GM19324 (cell line): ENCODE measurements at regions not wholly inside any gene's neighbourhood (a gene's known extent, or its start where the extent isn't known, plus 50 kb on each side); places are given as distances from the start of the nearest gene placed in this dataset.
A peak's percentile ranks its signal among the peaks of the same experiment; 100 is the strongest.
"Not testable (repeated sequence)": the region's sequence is repeated elsewhere in the genome, so short reads cannot be mapped to it uniquely, and the experiment has no call there.

Experiments
- ATAC-seq: cut with Tn5 transposase; IDR thresholded peaks from one replicate; pipeline ENCODE4 v1.9.1; 2021; ENCODE audit warnings: mild to moderate bottlenecking, moderate library complexity; ENCODE audit not compliant: unreplicated experiment, low FRiP score

DNA sequence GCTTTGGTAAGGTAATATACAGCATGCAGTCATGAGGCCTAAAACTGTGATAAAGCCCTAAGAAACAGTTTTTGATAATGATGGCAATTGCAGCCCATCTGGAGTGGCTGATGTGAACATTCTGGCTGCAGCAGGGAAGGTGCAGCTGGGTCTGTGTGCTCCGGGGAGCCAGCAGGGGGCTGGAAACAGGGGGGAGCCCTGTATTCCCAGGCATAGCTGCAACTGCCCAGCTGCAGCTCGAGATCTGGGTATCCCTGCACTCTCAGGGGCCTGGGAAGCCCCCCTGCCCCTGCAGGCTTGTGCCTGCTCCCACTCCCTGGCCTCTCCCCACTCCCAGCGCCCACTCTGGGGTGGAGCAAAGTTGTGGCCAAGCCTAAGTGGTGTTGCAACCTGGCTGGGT, 95.6 kb downstream of the RRAGB start:
- no peak for ATAC-seq

DNA sequence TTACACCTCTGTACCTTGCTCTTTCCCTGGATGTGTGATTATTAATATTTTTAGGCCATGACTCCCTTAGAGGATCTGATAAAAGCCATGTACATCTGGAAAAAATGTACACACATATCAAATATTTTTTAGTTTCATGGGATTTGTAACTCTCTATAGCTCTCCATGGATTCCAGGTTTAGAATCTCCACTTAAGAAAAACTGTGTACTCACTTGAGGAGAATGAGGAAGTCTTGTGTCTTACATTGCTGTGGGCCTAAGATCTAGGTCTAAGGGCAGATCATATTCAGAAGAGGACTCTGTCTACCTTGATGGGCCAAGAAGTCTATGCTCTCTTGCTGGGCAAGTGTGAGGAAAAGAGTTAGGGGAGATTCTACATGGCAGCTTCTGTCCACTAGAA, 98.0 kb downstream of the RRAGB start:
- no peak for ATAC-seq

DNA sequence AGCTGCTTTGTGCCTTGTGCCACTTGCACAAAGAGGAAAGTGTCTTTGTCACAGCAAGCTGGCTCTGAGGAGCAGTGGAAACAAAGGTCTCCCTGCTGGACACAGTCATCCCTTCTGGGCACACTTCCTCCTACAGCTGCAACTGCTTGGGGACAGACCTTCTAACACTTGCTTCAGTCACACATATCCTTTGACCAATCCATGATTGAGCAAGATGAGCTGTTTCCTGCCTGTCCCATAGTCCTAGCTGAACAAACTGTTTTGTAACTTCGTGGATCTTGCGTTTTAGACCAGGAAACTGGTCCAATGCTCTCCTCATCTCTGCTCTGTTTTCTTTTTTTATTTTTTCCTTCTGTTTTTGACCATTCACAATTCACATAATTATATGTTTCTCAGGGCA, 98.5 kb downstream of the RRAGB start:
- ATAC-seq, result no peak

DNA sequence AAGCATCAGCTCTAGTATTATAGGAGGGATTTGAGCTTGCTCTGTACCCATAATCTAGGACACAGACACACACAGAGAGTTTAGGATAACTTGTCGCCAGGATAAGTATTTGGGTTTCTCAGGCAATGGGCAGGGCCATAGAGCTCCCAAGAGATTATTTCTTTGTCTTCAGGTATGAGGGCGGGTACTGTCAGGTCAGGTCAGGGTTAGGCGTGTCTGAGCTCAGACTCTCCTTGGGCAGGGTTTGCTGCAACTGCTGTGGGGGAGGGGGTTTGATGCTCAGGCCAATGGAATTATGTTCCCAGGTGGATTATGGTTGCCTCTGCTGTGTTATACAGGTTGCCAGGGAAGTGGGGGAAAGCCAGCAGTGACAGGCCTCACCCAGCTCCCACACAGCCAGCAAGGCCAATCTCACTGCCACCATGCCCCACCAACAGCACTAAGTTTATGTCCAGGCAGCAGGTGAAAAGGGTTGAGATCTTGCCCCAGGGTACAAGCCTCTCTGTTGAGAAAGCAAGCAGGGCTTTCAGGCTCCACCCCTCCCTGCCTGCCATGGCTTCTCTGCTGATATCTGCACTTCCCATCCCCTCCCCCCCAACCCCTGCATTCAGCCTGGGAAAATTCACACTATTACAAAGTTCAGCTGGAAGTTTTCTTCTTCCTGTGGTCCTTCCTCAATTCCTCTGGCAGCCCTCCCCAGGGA, 101.3 kb downstream of the RRAGB start:
- ATAC-seq, result no peak

DNA sequence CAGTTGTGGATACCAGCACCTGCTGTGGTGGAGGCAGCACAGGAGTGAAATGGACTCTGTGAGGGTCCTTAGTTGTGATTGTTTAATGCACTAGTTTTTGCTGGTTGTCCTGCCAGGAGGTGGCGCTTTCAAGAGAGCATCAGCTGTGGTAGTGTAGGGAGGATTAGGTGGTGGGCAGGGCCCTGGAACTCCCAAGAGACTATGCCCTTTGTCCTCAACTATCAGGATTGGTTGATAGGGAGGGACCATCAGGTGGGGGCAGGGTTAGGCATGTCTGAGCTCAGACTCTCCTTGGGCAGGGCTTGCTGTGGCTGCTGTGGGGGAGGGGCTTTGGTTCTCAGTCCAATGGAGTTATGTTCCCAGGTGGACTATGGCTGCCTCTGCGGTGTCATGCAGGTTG, 121.9 kb downstream of the RRAGB start:
- no peak for ATAC-seq

DNA sequence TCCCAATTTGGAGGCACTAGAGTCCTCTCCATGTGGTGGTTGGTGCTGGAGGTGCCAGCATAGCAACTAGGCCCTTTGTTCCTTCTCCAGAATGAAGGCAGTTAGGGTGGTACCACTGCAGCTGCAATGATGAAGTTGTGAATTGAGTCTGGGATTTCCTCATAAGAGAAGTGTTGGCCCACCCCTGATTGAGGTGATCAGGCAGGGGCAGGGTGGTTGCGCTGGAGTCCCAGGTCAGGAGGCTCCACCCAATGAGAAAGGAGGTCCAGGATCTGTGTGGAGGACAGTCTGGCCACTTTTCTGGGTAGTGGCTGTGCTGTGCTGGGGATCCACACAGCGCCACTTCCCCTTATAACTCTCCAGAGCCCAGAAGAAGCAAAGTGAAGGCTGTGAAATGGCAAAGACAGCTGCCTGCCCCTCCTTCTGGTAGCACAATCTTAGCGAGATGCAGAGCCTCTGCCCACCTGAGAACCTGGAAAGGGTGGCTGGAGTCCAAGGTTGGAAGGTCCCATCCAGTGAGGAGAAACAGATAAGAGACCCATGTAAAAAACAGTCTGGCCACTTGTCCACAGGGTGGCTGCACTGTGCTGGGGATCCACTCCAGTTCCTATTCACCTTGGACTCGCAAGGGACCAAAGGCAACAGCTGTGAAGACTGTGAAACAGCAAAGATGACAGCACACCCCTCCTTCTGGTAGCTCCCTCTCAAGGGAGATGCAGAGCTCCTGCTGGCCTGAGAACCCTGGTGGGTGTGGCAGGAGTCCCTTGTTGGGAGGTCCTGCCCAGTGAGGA, 124.6 kb downstream of the RRAGB start:
- no peak for ATAC-seq

DNA sequence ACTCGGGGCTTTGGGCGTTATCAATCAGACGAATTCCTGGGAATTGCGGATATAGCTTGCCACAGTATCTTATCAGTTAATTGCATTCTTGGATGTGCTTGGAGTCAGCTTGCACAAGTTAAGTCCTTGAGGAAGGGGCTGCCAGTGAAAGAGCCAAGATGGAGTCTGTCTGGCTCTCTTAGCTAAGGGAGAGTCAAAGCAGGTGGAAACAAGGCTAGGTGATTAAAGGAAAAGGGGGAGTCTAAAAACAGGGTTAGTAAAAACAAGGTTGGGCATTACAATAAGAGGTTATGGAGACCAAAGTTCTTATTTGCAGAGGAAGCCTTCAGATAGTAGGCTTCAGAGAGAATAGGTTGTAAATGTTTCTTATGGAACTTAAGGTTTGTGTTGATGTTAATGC, 149.2 kb downstream of the RRAGB start:
- not testable (repeated sequence) for ATAC-seq

DNA sequence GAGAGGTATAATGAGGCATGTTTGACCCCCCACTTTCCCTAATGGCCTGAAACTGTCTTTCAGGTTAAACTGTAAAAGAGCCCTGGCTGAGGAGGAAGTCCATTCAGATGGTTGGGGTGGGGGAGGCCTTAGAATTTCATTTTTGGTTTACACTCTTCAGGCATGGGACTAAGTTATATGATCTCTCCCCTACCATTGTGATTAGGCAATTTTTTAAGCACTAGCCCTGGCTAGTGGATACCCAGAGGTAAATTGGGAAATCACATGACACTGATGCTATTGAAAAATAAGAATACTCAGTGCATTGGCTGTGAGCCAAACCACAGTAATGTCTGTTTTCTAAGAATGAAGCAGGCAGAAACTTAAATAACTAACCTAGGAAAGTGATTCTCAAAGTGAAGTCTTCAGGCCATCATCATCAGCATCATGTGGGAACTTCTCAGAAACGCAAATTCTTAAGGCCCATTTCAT, 149.7 kb downstream of the RRAGB start:
- peak; percentile 75 for ATAC-seq

DNA sequence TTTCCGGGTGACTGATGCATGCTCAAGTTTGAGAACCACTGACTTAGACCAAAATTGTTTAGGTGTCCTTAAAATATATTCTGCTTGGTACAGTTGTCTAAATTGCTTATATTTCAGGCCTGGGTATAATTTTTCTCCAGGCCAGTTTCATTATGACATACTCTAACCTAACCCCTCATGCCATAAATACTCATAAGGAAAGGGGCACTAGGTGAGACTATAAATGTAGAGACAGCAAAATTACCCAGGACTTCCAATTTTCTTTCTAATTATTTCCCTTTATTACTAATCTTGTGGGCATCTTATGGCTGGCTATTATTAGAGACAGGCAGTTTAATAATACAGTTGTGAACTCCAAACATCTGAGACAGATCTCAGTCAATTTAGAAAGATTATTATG, 150.2 kb downstream of the RRAGB start:
- peak; percentile 30 for ATAC-seq

DNA sequence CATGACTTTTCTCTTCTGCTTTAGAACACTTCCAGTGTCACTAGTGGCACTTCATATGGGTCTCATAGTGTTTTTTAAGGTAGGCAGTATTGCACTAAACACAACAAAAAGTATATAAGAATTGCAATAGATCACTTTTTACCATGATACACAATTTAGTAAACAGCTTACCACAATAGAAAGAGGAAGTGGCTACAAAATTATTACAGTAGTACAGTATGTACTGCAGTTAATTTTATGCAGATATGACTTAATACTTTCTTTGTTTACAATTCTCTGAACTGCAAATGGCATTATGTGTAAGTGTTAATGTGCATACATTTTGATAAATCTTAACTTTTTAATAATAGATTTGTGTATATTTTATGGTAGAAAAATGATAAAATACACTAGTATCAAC, 157.3 kb downstream of the RRAGB start:
- no peak for ATAC-seq

DNA sequence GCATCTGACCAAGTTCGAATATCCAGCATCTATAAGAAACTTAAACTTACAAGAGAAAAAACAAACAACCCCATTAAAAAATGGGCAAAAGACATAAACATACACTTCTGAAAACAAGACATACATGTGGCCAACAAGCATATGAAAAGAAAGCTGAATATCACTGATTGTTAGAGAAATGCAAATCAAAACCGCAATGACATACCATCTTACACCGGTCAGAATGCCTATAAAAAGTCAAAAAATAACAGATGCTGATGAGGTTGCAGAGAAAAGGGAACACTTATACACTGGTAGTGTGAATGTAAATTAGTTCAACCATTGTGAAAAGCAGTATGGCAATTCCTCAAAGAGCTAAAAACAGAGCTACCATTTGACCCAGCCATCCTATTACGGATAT, 166.0 kb downstream of the RRAGB start:
- ATAC-seq, result not testable (repeated sequence)

DNA sequence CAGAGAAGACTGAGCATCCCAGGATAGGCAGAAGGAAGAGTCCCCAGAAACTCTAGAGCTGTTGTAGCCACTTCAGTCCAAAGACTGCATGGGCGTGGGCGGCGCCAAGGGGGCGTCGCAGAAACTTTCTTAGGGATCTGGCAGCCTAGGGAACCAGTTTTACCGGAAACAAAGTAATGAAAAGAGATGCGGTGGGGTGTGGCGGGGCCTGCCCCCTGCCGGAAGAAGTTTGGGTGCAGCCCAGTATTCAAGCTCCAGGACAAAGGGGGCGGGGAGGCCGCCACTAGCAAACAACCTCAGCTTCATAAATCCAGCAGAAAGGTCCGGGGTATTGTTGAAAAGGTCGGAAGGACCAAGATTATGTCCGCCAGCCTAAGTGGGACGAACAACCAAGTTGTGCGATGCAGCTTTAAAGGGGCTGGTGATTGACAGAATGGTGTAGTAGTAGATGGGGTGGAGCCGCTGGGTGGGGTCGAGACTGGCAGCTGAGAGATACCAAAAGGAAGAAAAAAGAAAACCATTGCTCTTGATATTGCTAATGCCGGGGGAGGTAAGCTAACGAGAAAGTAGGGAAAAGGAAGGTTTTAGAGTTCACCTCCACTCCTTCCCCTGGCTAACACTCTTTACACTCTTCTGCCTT, 190.5 kb downstream of the RRAGB start:
- peak; percentile 62 for ATAC-seq

DNA sequence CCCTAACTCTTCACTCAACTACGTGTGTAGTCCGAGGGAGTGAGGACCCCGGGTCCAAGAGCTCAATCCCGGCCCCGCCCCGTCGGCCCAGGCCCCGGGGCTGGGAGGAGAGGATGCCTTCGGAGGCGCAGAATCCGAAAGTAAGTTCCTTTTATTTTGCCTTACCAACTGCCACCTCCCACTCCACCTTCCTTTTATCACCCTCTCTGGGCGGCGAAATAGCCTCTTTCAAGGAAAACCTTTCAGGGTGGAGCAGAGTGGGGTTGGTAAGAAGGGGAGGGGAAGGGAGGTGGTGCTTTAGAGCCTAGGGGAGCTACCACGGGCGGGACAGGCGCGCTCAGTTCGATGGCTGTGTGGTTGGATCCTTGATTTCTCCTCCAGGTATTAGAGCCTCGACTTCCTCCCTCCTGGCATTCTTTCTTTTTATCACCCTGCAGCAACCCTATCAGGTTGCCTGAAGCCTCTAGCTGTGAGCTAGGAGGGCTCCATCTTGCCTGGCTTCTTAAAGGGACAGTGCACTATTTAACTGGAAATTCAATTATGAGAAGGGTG, 191.2 kb downstream of the RRAGB start:
- ATAC-seq, result peak; percentile 52

DNA sequence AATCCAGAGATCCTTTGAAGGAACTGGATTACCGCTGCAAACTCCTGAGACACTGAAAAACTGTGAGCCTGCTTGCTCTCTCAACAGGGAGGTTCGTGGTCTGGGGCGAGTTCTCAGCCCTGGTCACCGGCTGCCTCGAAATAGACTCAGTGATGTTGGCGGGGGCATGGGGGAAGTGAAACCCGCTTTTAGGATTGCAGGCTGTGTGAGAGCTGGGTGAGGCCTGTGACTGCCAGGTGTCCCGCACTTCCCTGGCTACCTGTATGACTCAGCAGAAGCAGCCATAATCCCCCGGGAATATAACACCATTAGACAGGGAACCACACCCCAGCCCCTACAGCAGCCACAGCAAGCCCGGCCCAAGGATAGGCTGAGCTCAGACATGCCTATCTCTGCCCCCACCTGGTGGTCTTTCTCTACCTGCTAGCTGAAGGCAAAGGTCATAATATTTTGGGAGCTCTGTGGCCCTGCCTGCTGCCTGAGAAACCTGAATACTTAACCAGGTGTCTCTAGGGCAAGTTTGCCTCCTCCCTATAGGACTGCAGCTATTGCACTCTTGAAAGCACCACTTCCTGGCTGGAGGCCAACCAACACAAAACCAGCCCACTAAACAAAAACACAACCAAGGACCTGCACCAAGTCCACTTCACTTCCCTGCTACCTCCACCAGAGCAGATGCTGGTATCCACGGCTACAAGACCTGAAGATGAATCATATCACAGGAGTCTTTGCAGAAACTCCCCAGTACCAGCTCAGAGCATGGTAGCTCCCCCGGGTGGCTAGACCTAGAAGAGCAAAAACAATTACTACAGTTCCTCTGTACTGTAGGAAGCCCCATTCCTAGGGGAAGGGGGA, 202.0 kb downstream of the RRAGB start:
- ATAC-seq, result peak; percentile 98

DNA sequence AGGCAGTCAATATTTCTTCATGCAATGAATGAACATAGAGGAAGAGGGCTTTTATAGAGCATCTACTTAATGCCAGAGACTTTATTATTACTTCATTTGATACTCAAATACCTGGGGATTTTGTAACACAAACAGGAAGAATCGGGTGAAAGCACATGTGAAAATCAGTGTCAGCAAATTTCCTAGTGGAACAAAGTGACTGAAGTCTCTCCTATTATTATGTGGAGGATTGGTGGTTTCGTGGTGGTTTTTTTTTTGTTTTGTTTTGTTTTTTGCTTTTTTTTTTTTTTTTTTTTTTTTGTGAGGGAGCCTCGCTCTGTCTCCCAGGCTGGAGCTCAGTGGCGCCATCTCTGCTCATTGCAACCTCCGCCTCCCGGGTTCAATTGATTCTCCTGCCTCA, 207.0 kb downstream of the RRAGB start:
- no peak for ATAC-seq

DNA sequence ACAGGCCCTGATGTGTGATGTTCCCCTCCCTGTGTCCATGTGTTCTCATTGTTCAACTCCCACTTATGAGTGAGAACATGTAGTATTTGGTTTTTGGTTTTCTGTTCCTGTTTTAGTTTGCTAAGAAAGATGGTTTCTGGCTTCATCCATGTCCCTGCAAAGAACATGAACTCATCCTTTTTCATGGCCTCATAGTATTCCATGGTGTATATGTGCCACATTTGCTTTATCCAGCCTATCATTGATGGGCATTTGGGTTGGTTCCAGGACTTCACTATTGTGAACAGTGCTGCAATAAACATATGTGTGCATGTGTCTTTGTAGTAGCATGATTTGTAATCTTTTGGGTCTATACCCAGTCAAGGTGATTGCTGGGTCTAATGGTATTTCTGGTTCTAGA, 211.0 kb downstream of the RRAGB start:
- not testable (repeated sequence) for ATAC-seq
